GM21717 (cell line): ENCODE measurements at regions not wholly inside any gene's neighbourhood (a gene's known extent, or its start where the extent isn't known, plus 50 kb on each side); places are given as distances from the start of the nearest gene placed in this dataset.

Source experiments
- ATAC-seq: cut with Tn5 transposase; IDR thresholded peaks from one replicate; pipeline ENCODE4 v1.9.1; 2021; ENCODE audit warnings: mild to moderate bottlenecking, moderate library complexity; ENCODE audit not compliant: unreplicated experiment

- ATAC-seq, result no peak
These were observed 574.6 kb downstream of the AACS start for GRCh38 chr12:125639826-125640225.

DNA sequence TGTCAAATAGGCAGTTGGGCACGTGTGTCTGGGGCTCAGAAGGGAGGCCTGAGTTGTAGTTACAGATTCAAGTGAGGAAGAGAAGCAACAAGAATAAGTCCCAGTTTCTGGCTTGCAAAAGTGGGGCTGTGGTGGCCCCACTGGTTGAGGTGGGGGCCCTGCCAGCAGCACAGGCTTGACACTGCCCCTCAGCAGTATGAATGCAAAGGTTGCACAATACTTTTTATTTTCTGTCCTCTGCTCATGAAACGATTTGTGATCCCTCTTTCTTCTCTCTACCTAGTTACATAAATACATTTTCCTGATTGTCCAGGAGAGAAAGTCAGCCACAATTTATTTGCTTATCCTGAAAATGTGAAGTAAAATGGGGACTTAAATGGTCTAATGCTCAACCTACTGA, 577.8 kb downstream of the AACS start:
- no peak for ATAC-seq

- no peak for ATAC-seq
These were observed 580.5 kb downstream of the AACS start for GRCh38 chr12:125645724-125646123.

DNA sequence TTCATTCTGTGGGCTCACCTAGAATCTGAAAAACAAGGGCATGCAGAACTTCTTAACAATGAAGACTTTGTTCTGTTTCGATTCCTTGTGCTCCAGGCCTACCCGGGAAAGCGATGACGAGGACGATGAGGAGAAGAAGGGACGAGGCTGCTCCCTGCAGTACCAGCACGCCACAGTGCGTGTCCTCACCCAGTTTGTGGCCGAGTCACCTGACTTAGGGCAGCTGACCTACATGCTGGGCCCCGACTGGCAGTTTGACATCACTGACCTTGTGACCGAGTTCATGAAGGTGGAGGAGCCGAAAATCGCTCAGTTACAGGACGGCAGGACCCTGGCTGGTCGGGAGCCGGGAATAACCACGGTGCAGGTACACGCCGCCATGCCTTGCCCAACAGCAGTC, 585.4 kb downstream of the AACS start:
- ATAC-seq, result no peak

DNA sequence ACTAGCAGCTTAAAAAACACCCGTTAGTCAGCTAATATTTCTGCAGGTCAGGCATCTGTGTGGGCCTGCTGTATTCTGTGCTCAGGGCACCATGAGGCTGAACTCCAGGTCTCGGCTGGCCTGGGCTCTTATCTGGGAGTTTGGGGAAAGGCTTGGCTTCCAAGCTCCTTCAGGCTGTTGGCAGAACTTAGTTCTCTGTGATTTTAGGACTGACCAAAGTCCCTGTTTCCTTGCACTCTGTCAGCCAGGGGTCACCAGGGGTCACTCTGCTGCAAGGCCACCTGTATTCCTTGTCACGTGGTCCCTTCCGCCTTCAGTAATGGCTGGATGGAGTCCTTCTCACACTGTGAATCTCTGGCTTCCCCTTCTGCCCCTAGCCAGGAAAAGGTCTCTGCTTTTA, 586.4 kb downstream of the AACS start:
- no peak for ATAC-seq

DNA sequence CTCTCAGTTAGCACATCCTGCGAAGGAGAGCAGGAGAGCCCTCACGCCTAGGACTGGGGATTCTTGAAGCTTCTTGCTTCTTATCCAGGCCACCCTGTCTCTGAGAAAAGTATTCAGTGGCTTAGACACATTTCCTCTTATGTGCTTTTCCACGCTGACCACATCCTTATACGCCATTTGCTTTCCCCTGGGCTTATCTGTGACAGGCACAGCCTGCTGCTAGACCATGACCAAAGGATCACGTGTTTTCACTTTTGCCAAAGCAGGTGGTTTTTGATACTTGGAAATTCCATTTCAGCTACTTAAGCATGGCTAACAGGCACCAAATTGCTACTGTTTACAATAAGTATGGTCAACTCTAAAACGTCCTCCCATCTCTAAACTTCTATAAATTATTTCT, 587.4 kb downstream of the AACS start:
- ATAC-seq, result no peak

DNA sequence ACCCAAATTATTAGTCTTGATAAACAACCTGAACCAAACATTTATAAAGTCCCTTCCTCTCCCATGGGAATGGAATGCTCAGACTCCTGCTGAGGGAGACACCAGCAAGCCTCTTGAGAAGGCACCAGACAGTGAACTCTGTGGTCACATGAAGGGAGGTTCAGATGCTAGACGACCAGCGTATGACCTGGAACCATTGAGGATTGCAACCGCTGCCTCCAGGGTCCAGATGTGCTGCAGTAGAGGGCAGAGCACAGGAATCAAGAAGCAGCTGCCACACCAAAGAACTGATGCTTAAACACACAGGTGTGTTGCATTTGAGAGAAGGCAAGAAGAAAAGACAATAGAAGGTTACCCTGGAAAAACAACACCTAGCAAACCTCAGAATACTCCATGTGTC, 592.4 kb downstream of the AACS start:
- no peak for ATAC-seq

DNA sequence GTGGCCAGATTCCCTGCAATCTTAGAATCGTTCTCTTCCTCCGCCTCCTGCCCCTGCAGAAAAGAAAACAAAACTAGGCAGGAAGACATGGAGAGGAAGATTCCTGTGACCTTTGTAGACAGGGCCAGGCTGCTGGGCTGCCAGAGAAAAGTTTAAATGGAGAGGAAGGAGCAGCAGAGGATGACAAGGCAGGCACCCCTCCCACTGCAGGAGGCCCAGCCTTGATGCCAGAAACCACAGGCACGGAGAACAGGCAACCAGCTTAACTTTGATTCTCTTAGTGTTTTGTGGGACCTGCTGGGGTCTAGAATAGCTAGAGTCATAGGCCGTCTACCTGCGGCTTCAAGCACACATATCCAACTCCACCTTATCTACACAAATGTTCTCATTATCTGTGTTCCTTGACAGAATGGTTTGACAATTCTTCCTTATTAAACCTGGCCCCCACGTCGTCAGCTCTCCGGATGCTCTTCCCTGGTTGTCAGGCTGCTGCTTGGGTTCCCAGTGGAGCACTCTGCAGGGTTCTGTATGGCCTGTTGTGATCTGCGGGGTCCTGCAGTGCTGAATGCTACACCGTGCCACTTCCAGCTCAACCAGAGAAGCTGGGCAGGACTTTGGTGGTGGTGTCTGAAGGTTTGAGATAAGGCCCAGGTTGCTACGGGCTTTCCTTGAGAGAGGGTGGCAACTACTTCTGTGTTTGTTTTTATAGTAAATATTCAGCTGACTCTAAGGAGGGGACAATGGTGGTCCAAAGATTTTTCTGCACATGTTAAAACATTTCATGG, 609.5 kb downstream of the AACS start:
- no peak for ATAC-seq

DNA sequence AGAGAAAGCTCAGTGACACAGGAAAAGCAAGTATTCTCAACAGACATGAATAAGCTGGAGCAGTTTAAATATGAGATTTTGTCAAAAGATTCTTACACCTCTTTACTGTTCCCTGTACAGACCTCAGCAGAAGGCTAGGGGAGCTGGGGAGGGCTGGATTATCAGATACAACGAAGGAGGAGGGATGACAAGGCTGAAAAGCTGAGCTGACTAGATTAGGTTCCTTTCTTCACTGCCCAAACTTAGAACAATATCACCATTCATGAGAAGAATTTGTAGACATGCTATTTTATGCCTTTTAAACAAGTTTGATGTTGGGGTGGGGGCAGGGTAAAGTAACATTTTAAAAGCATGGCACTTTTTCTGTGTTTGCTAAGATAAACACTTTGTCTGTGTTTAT, 611.1 kb downstream of the AACS start:
- ATAC-seq, result no peak

DNA sequence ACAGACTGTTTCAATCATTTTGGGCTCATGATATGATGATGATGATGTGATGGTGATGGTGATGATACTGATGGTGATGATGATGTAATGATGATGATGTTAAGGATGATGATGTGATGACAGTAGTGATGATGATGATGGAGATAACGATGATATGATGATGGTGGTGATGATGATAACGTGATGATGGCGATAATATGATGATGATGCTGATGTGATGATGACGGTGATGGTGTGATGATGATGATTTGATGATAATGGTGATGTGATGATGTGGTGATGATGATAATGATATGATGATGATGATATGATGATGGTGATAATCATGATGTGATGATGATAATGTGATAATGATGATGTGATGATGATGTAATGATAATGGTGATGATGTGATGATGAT, 612.6 kb downstream of the AACS start:
- no peak for ATAC-seq

DNA sequence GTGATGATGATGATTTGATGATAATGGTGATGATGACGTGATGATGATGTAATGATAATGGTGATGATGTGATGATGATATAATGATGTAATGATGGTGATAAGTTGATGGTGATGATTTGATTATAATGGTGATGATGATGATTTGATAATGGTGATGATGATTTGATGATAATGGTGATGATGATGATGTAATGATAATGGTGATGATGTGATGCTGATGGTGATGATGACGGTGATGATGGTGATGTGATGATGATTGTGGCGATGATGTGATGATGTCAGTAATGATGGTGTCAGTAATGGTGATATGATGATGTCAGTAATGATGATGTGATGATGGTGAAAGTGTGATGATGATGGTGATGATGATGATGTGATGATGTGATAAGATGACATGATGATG, 613.4 kb downstream of the AACS start:
- ATAC-seq, result no peak

DNA sequence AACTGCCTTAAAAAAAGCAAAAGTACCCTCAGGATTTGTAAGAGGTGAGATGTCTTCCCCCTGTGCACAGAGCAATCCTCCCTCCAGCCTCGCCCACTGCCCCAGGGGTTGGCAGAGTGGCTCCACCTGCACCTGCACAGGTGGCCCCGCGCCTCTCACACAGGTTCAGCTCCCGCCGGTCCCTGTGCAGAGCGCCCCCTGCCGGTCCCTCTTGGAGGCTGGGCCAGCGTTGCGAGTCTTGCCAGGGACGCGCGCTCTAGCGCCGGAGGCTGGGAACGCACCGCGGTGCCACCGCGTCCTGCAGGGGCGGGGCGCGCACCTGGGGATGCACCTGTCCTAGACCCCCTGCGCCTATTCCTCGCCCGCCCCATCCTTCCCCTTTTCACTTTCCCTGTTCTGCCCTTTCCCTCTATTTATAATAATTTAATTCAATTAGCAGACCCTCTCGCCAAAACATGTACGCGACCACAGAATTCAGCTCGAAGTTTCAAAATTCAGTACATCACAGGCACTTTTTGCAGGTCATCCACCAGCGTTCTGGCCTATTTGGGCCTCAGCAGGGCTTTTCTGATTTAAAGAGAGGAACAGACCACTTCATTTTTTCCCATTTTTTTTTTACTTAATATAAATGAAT, 618.6 kb downstream of the AACS start:
- ATAC-seq, result no peak

GRCh38 chr12:125684968-125685790, 619.9 kb downstream of the AACS start:
- ATAC-seq, result no peak

- no peak for ATAC-seq
These were observed 620.7 kb downstream of the AACS start for GRCh38 chr12:125685915-125686314.

- no peak for ATAC-seq
These were observed 622.2 kb downstream of the AACS start for GRCh38 chr12:125687403-125687802.

GRCh38 chr12:125687820-125688219, 622.6 kb downstream of the AACS start:
- no peak for ATAC-seq

GRCh38 chr12:125688223-125688622, 623.0 kb downstream of the AACS start:
- no peak for ATAC-seq

DNA sequence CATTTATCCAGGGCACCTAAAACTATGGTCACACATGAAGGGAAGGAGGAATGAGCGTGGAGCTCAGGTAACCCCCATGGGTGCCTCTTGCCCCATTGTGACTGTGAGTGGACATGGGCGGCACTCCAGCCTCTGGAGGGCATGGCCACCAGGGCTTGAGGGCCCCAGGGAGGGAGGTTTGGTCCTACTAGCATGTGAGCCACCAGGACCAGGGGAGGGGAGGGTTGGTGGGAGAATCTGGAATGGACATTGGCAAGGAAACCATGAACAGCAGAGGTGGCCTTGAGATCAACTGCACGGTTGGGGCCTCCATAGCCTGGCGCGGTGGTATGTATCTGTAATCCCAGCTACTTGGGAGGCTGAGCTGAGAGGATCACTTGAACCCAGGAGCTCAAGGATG, 623.6 kb downstream of the AACS start:
- no peak for ATAC-seq

DNA sequence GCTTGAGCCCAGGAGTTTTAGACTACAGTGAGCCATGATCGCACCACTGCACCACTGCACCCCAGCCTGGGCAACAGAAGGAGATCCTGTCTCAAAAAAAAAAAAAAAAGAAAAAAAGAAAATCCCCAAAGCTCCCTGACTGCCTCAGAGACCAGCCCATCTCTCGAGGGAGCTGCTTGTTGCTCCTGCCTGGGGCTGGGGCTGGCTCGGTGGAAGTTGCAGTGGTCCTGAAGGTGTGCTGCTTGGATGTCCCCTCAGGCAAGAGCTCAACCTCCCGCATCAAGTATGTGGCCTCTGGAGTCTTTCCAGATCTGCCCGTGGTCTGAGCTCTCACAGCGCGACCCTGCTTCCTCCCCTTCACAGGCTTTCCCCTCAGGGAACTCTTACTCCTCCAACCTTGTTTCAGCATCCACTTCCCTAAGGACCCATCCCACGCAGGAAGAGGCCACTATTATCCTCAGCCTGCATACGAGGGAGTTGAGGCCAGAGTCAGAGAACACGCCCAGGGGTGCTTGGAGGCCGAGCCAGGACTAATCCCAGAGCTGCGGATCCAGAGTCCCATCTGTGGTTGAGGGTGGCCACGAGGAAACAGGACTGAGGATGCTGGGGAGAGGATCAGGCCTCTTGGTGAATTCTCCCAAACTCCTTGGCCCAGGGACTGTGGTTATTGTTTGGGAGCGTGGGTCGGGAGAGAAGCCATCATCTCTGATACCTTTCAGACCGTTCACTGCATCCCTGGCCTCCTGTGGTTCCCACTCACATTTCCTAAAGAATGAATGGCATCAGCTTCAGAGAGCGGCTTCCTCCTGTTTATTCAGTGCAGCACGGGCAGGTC, 624.6 kb downstream of the AACS start:
- ATAC-seq, result no peak

GRCh38 chr12:125690841-125691240, 625.6 kb downstream of the AACS start:
- ATAC-seq, result no peak

GRCh38 chr12:125696054-125696453, 630.8 kb downstream of the AACS start:
- ATAC-seq, result no peak
